Activated CD4-positive, alpha-beta T cell treated with anti-CD3 and anti-CD28 coated beads for 36 hours (primary cell): ENCODE measurements at regions not wholly inside any gene's neighbourhood (a gene's known extent, or its start where the extent isn't known, plus 50 kb on each side); places are given as distances from the start of the nearest gene placed in this dataset.

Experiments
- ATAC-seq: fragments of 200-7000 bp; cut with Tn5 transposase; one replicate; pipeline ENCODE4 v1.10.0; 2021; ENCODE audit warnings: mild to moderate bottlenecking, moderate library complexity
- CTCF ChIA-PET: fragments of 350-600 bp; sonication (Branson Sonifier 250); formaldehyde crosslinking; loops from one replicate; lab custom pipeline; 2021; ENCODE audit warnings: antibody characterized with exemption; lab: Charles Lee
- POLR2A ChIA-PET: fragments of 350-600 bp; sonication (Branson Sonifier 250); formaldehyde crosslinking; loops from one replicate; lab custom pipeline; 2021; ENCODE audit warnings: antibody characterized with exemption, inconsistent platforms; lab: Charles Lee
- DNase-seq: peaks from one replicate; pipeline ENCODE4 v3.0.0-alpha.2; 2020
- H3K27ac Mint-ChIP-seq: one replicate; pipeline ENCODE4 v1.8.0; 2021; ENCODE audit warnings: mixed read lengths
- H3K27me3 Mint-ChIP-seq: one replicate; pipeline ENCODE4 v1.8.0; 2021; ENCODE audit warnings: mixed read lengths
- H3K36me3 Mint-ChIP-seq: one replicate; pipeline ENCODE4 v1.8.0; 2021; ENCODE audit warnings: low read depth, mixed read lengths
- H3K4me1 Mint-ChIP-seq: one replicate; pipeline ENCODE4 v1.8.0; 2021; ENCODE audit warnings: mixed read lengths
- H3K4me3 Mint-ChIP-seq: one replicate; pipeline ENCODE4 v1.8.0; 2021; ENCODE audit warnings: mild to moderate bottlenecking, moderate library complexity, mixed read lengths
- H3K9me3 Mint-ChIP-seq: one replicate; pipeline ENCODE4 v1.8.0; 2021; ENCODE audit warnings: low read depth, mixed read lengths
- intact Hi-C, 2 experiments: fragments of 100-400 bp; cut with DNase I in 1 of 2; cut with micrococcal nuclease in 1 of 2; formaldehyde crosslinking; loops; one replicate each; pipeline versions ENCODE4 v1.14.2 to v1.15.1; 2022 to 2024; cut with DNase I, micrococcal nuclease

- ChIA-PET POLR2A (no interaction called here), CTCF (no interaction called here)
- Mint-ChIP-seq H3K27ac (no peak overlapping the region), H3K4me1 (no peaks in the 10 kb centered on the region), H3K36me3 (no peaks in the 10 kb centered on the region), H3K4me3 (no peak overlapping the region), H3K27me3 (no peaks in the 10 kb centered on the region), H3K9me3 (peaks cover 2% of the 10 kb centered on the region)
- DNase-seq (no peak), ATAC-seq (no peak)
- intact Hi-C loops: no loop called here
These were observed 689.5 kb upstream of the EYS start for GRCh38 chr6:66396549-66396948.

GRCh38 chr6:66396145-66396544, 689.1 kb upstream of the EYS start:
- H3K27ac Mint-ChIP-seq: no peak overlapping the region
- no peak overlapping the region for H3K4me3 Mint-ChIP-seq
- ChIA-PET POLR2A (no interaction called here), CTCF (no interaction called here)
- H3K4me1 Mint-ChIP-seq: no peaks in the 10 kb centered on the region
- H3K36me3 Mint-ChIP-seq: no peaks in the 10 kb centered on the region
- no peak for ATAC-seq
- DNase-seq: no peak
- peaks cover 2% of the 10 kb centered on the region for H3K9me3 Mint-ChIP-seq
- intact Hi-C loops: no loop called here
- H3K27me3 Mint-ChIP-seq: no peaks in the 10 kb centered on the region

GRCh38 chr6:66390393-66390792, 683.4 kb upstream of the EYS start:
- Mint-ChIP-seq H3K9me3 (peaks cover 4% of the 10 kb centered on the region), H3K27ac (no peak overlapping the region), H3K27me3 (no peaks in the 10 kb centered on the region), H3K36me3 (no peaks in the 10 kb centered on the region), H3K4me3 (no peak overlapping the region), H3K4me1 (no peaks in the 10 kb centered on the region)
- POLR2A ChIA-PET: no interaction called here
- DNase-seq (no peak), ATAC-seq (no peak)
- intact Hi-C loops: no loop called here
- CTCF ChIA-PET: no interaction called here

- H3K36me3 Mint-ChIP-seq: no peaks in the 10 kb centered on the region
- H3K9me3 Mint-ChIP-seq: peaks cover 18% of the 10 kb centered on the region
- ChIA-PET CTCF (no interaction called here), POLR2A (no interaction called here)
- no peak overlapping the region for H3K4me3 Mint-ChIP-seq
- H3K4me1 Mint-ChIP-seq: no peaks in the 10 kb centered on the region
- no peak for DNase-seq
- intact Hi-C loops: no loop called here
- H3K27ac Mint-ChIP-seq: no peak overlapping the region
- no peaks in the 10 kb centered on the region for H3K27me3 Mint-ChIP-seq
- ATAC-seq: no peak
These were observed 669.0 kb upstream of the EYS start for GRCh38 chr6:66376001-66376400.

- Mint-ChIP-seq H3K36me3 (no peaks in the 10 kb centered on the region), H3K27ac (no peak overlapping the region), H3K4me1 (no peaks in the 10 kb centered on the region), H3K27me3 (no peaks in the 10 kb centered on the region), H3K9me3 (peaks cover 19% of the 10 kb centered on the region), H3K4me3 (no peak overlapping the region)
- ChIA-PET CTCF (interaction anchor here (0.7 kb wide), 1 partner anchor 176 kb away, joined by 3 read pairs; no protein-coding TSS in a partner anchor), POLR2A (no interaction called here)
- DNase-seq: no peak
- ATAC-seq: no peak
- intact Hi-C loops: no loop called here
These were observed 662.4 kb upstream of the EYS start for GRCh38 chr6:66369407-66369806.

- DNase-seq (no peak), ATAC-seq (no peak)
- Mint-ChIP-seq H3K4me3 (no peak overlapping the region), H3K27ac (no peak overlapping the region), H3K4me1 (no peaks in the 10 kb centered on the region), H3K9me3 (peaks cover 7% of the 10 kb centered on the region), H3K27me3 (no peaks in the 10 kb centered on the region), H3K36me3 (no peaks in the 10 kb centered on the region)
- ChIA-PET POLR2A (no interaction called here), CTCF (interaction anchor here (1.4 kb wide), 1 partner anchor 26 kb away, joined by 3 read pairs; no protein-coding TSS in a partner anchor)
- intact Hi-C loops: no loop called here
These were observed 655.9 kb upstream of the EYS start for GRCh38 chr6:66362888-66363287.

GRCh38 chr6:66361886-66362285, 654.9 kb upstream of the EYS start:
- POLR2A ChIA-PET: no interaction called here
- Mint-ChIP-seq H3K27me3 (no peaks in the 10 kb centered on the region), H3K27ac (no peak overlapping the region), H3K4me1 (no peaks in the 10 kb centered on the region), H3K36me3 (no peaks in the 10 kb centered on the region), H3K4me3 (no peak overlapping the region), H3K9me3 (peaks cover 5% of the 10 kb centered on the region)
- DNase-seq (no peak), ATAC-seq (no peak)
- intact Hi-C loops: no loop called here
- CTCF ChIA-PET: interaction anchor here (1.4 kb wide), 1 partner anchor 27 kb away, joined by 3 read pairs; no protein-coding TSS in a partner anchor

GRCh38 chr6:66357781-66358180, 650.8 kb upstream of the EYS start:
- POLR2A ChIA-PET: no interaction called here

GRCh38 chr6:66355471-66355870, 648.4 kb upstream of the EYS start:
- Mint-ChIP-seq H3K27ac (no peak overlapping the region), H3K27me3 (no peaks in the 10 kb centered on the region), H3K4me1 (no peaks in the 10 kb centered on the region), H3K4me3 (no peak overlapping the region), H3K36me3 (no peaks in the 10 kb centered on the region), H3K9me3 (peaks cover 2% of the 10 kb centered on the region)
- intact Hi-C loops: no loop called here
- DNase-seq (no peak), ATAC-seq (no peak)
- ChIA-PET CTCF (no interaction called here), POLR2A (no interaction called here)

More at GRCh38 chr6:66357781-66358180, 650.8 kb upstream of the EYS start:
- CTCF ChIA-PET: no interaction called here
- intact Hi-C loops: no loop called here
- no peaks in the 10 kb centered on the region for H3K36me3 Mint-ChIP-seq
- ATAC-seq (no peak), DNase-seq (no peak)
- no peak overlapping the region for H3K27ac Mint-ChIP-seq
- H3K4me3 Mint-ChIP-seq: no peak overlapping the region
- no peaks in the 10 kb centered on the region for H3K4me1 Mint-ChIP-seq
- H3K27me3 Mint-ChIP-seq: no peaks in the 10 kb centered on the region
- peaks cover 4% of the 10 kb centered on the region for H3K9me3 Mint-ChIP-seq

- no peaks in the 10 kb centered on the region for H3K4me1 Mint-ChIP-seq
- POLR2A ChIA-PET: no interaction called here
- no peaks in the 10 kb centered on the region for H3K36me3 Mint-ChIP-seq
- ATAC-seq: no peak
- no peak overlapping the region for H3K4me3 Mint-ChIP-seq
- DNase-seq: no peak
- H3K27me3 Mint-ChIP-seq: no peaks in the 10 kb centered on the region
- intact Hi-C loops: no loop called here
- CTCF ChIA-PET: no interaction called here
- no peak overlapping the region for H3K27ac Mint-ChIP-seq
- peaks cover 17% of the 10 kb centered on the region for H3K9me3 Mint-ChIP-seq
These were observed 637.8 kb upstream of the EYS start for GRCh38 chr6:66344796-66345195.

GRCh38 chr6:66340736-66341135, 633.7 kb upstream of the EYS start:
- H3K27ac Mint-ChIP-seq: no peak overlapping the region
- H3K4me1 Mint-ChIP-seq: no peaks in the 10 kb centered on the region
- H3K36me3 Mint-ChIP-seq: no peaks in the 10 kb centered on the region
- intact Hi-C loops: no loop called here
- ATAC-seq: no peak
- CTCF ChIA-PET: no interaction called here
- DNase-seq: no peak
- H3K27me3 Mint-ChIP-seq: no peaks in the 10 kb centered on the region
- no peak overlapping the region for H3K4me3 Mint-ChIP-seq
- H3K9me3 Mint-ChIP-seq: peaks cover 20% of the 10 kb centered on the region
- POLR2A ChIA-PET: no interaction called here

- Mint-ChIP-seq H3K27me3 (no peaks in the 10 kb centered on the region), H3K36me3 (no peaks in the 10 kb centered on the region), H3K9me3 (peaks cover 12% of the 10 kb centered on the region), H3K4me1 (no peaks in the 10 kb centered on the region), H3K4me3 (no peak overlapping the region), H3K27ac (no peak overlapping the region)
- intact Hi-C loops: no loop called here
- ChIA-PET POLR2A (no interaction called here), CTCF (no interaction called here)
- DNase-seq (no peak), ATAC-seq (no peak)
These were observed 629.1 kb upstream of the EYS start for GRCh38 chr6:66336176-66336575.

- ATAC-seq (no peak), DNase-seq (no peak)
- no peak overlapping the region for H3K27ac Mint-ChIP-seq
- H3K9me3 Mint-ChIP-seq: peaks cover 9% of the 10 kb centered on the region
- H3K36me3 Mint-ChIP-seq: no peaks in the 10 kb centered on the region
- POLR2A ChIA-PET: no interaction called here
- no peaks in the 10 kb centered on the region for H3K27me3 Mint-ChIP-seq
- H3K4me3 Mint-ChIP-seq: no peak overlapping the region
- H3K4me1 Mint-ChIP-seq: no peaks in the 10 kb centered on the region
- intact Hi-C loops: no loop called here
- CTCF ChIA-PET: no interaction called here
These were observed 621.2 kb upstream of the EYS start for GRCh38 chr6:66328200-66328599.
